Activated T-helper 9 cell treated with anti-CD3 and anti-CD28 coated beads, Interleukin-2, amount 50 U/mL, for 16 hours (primary cell): ENCODE measurements at regions not wholly inside any gene's neighbourhood (a gene's known extent, or its start where the extent isn't known, plus 50 kb on each side); places are given as distances from the start of the nearest gene placed in this dataset.

ENCODE experiments used
- DNase-seq: peaks from one replicate; pipeline ENCODE4 v3.0.0-alpha.2; 2020; ENCODE audit warnings: low read depth

DNA sequence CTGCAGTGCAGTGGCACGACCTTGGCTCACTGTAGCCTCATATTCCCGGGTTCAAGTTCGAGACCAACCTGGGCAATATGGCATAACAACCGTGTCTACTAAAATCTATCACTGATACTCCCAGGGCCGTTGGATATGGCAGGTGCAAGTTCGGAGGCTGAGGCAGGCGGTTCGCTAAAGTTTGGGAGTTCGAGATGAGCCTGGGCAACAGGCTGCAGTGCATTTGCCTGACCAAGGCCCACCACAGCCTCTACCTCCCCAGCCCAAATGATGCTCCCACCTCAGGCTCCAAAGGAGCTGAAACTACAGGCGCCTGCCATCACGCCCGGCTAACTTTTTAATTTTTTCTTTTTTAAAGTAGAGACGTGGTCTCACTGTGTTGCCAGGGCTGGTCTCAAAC, 177.1 kb upstream of the ALG10B start:
- DNase-seq, result no peak

DNA sequence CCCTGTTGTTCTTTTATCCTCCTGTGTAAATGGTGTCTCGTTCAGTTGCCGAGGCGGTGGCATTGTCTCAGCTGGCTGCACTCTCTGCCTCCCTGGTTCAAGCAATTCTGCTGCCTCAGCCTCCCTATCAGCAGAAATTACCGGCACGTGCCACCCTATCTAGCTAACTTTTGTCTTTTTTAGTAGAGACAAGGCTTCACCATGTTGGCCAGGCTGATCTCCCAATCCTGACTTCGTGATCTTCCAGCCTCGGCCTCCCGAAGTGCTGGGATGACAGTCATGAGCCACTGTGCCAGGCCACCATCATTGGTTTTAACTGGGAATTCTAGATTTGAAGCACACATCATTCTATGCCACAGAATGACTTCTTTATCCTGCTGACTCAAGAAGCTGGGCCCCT, 175.3 kb upstream of the ALG10B start:
- no peak for DNase-seq

DNA sequence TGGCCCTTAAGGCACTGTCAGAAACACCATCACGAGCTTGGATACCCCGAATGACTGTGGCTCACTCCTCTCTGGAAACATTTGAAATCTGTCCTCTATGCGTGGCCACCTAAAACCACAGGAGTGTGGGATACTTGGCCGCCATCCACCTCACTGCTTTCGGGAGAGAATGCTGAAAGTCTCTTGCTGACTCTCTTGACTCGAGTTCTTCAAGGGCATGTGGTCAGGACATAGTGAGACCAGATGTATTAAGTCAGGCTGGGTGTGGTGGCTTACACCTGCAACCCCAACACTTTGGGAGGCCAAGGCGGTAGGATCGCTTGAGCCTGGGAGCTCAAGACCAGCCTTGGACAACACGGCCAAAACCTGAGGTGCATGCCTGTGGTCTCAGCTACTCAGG, 174.7 kb upstream of the ALG10B start:
- no peak for DNase-seq

DNA sequence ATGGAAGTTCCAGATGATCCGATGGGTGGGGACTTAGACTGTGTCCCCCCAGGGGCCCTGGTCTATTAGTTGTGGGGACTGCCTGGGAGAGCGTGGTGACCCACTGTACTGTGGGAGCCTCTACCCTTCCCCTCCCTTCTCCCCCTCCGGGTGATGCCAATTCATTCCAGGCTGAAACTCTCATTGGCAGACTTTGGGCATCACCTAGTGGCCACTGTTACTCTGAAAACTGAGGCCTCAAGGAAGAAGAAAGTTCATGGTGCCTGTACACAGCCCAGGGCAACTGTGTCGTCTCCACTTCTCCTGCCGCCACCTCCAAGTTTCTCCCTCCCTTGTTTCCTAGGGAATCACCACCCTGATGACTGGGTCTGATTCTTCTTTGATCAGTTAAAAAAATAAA, 173.6 kb upstream of the ALG10B start:
- no peak for DNase-seq

DNA sequence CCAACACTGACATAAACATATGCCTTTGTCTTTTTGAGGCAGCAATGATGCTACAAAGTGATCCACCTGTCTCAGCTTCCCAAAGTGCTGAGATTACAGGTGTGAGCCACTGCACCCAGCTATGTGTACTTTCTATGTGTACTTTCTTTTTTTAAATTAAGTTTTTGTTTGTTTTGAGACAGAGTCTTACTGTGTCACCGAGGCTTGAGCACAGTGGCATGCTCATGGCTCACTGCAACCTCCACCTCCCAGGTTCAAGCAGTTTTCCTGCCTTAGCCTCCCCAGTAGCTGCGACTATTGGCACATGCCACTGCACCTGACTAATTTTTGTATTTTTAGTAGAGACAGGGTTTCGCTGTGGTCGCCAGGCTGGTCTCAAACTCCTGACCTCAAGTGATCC, 172.5 kb upstream of the ALG10B start:
- DNase-seq, result no peak

DNA sequence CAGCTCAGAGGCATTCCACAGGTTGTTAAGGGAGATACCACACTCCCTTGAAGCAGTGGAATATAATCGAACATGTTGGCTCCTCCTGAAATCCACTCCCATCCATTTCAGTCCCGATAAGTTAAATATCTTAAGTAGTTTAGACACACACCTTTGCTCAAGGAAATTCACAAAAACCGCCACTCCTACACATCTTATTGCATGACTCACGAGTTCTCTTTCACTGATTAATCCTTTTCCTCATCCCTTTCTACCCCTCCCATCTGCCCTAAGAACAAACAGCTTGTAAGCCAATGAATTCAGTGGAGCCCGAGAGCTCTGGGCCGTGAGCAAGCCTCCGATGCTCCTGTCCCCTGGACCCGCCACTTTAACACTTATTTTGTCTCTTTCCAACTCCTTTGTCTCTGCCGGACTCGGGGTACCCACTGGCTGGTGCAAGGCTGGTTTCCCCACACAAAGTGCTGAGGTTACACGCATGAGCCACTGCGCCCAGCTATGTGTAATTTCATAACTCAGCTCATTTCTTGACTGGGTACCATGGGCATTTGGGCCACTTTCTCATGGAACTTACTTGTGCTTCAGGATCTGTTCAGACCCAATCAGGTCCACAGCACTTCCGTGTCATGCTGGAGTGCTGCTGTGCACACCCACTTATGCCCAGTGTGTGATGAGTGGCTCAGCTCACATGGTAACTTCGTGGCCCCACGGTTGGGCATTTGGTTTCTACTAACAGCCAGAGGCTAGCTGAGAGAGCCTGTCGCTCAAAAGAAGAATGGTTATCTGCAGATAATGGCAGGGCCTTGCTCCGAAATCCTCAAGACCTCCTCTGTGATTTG, 171.8 kb upstream of the ALG10B start:
- no peak for DNase-seq

DNA sequence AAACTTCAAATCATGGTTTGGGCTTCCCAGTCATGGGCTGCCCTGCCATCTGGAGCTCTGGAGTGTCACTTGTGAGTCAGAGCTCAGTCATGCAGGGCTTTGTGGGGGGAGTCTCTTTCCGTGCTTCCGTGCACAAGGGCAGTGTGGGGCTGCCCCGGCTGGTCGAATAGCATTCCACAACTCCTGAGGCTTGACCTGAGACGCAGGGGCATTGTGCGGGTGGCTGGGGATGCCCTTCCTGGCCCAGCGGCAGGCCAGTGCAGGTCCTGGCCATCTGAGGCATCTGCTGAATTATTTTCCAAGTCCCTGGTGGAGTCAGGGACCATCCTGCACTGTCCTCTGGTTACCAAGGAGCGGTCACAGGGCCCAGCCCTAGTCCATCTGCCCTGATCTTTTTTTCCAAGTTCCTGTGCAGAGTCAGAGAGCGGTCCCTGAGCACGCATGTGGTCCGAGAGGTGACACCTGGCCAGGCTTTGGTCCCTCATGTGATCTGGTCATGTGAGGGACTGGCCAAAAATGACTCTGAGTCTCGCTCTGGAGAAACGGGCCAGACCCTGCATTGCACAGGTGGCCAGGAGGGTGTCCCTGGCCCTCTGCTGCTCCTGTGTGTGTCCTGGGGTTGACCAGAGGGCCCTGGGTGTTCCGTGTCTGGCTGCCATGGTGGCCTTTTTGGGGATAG, 167.0 kb upstream of the ALG10B start:
- DNase-seq, result no peak

DNA sequence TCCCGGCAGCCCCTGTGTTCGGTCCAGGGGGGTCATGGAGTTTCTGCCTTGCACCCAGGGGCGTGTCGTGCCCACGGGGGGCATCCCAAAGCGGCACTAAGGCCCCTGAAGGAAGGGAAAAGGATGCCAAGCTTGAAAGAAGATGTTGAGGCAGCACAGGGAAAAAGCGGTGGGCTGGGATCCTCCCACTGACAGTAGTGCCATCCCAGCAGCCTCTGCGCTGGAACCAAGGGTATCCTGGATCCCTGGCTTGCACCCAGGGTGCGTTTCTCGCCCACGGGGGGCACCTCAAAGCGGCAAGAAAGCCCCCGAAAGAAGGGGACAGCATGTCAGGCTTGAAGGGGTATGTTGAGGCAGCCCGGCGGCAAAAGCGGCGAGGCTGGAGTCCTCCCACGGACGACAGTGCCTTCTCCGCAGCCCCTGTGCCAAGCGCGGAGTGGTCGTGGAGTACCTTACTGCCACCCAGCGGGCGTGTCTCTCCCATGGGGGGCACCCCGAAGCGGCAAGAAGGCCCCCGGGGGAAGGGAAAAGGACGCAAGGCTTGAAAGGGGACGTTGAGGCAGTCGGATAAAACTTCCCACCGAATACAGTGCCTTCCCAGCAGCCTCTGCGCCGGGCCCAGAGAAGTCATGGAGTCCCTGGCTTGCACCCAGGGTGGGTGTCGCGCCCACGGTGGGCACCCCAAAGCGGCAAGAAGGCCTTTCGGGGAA, 164.4 kb upstream of the ALG10B start:
- no peak for DNase-seq

DNA sequence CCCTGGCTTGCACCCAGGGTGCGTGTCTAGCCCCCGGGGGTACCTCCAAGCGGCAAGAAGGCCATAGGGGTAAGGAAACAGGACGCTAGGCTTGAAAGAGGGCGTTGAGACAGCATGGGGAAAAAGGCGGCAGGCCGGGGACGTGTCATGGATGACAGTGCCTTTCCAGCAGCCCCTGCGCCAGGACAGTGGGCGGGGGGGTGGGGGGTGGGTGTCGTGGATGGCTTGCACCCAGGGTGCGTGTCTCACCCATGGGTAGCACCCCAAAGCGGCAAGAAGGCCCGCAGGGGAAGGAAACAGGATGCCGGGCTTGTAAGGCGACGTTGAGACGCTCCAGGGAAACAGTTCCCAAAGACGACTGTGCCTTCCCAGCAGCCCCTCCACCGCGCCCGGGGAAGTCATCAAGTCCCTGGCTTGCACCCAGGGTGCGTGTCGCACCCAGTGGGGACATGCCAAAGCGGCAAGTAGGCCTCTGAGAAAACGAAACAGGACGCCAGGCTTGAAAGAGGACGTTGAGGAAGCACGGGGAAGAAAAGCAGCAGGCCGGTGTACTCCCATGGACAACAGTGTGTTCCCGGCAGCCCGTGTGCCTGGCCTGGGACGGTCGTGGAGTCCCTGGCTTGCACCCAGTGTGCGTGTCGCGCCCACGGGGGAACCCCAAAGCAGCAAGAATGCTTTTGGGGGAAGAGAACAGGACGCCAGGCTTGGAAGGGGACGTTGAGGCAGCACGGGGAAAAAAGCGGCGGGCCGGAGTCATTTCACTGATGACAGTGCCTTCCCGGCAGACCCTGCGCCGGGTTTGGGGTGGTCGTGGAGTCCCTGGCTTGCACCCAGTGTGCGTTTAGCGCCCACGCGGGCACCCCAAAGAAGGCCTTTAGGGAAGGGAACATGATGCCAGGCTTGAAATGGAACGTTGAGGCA, 163.5 kb upstream of the ALG10B start:
- DNase-seq, result no peak

DNA sequence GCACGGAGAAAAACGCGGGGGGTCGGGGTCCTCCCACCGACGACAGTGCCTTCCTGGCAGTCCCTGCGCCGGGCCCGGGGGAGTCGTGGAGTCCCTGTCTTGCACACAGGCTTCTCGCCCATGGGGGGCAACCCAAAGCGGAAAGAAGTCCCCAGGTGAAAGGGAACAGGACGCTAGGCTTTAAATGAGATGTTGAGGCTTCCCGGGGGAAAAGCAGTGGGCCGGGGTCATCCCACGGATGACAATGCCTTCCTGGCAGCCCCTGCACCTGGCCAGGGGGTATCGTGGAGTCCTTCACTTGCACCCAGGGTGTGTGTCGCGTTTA, 162.9 kb upstream of the ALG10B start:
- DNase-seq, result no peak

DNA sequence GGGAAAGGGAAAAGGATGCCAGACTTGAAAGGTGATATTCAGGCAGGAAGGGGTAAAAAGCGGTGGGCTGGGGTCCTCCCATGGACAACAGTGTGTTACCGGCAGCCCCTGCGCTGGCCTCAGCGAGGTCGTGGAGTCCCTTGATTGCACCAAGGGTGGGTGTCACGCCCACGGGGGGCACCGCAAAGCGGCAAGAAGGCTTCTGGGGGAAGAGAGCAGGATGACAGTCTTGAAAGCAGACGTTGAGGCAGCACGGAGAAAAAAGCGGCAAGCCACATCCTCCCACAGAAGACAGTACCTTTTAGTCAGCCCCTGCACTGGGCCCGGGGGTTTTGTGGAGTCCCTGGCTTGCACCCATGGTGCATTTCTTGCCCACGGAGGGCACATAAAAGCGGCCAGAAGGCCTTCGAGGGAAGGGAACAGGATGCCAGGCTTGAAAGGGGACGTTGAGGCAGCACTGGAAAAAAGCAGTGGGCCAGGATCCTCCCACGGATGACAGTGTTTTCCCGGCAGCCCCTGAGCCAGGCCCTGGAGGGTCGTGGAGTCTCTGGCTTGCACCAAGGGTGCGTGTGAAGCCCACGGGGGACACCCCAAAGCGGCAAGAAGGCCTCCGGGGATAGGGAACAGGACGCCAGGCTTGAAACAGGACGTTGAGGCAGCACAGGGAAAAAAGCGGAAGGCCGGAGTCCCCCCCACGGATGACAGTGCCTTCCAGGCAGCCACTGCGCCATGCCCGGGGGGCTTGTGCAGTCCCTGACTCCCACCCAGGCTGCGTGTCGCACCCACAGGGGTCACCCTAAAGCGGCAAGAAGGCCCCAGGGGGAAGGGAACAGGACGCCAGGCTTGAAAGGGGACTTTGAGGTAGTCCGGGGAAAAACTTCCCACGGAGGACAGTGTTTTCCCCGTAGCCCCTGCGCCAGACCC, 162.2 kb upstream of the ALG10B start:
- DNase-seq, result no peak

DNA sequence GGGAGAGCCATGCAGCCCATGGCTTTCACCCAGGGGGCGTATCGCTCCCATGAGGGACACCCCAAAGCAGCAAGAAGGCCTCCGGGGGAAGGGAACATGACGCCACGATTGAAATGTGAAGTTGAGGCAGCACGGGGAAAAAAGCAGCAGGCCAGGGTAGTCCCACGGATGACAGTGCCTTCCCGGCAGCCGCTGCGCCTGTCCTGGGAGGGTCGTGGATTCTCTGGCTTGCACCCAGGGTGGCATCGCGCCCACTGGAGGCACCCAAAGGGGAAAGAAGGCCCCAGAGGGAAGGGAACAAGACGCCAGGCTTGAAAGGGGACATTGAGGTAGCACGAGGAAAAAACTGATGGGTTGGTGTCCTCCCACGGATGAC, 161.6 kb upstream of the ALG10B start:
- no peak for DNase-seq

DNA sequence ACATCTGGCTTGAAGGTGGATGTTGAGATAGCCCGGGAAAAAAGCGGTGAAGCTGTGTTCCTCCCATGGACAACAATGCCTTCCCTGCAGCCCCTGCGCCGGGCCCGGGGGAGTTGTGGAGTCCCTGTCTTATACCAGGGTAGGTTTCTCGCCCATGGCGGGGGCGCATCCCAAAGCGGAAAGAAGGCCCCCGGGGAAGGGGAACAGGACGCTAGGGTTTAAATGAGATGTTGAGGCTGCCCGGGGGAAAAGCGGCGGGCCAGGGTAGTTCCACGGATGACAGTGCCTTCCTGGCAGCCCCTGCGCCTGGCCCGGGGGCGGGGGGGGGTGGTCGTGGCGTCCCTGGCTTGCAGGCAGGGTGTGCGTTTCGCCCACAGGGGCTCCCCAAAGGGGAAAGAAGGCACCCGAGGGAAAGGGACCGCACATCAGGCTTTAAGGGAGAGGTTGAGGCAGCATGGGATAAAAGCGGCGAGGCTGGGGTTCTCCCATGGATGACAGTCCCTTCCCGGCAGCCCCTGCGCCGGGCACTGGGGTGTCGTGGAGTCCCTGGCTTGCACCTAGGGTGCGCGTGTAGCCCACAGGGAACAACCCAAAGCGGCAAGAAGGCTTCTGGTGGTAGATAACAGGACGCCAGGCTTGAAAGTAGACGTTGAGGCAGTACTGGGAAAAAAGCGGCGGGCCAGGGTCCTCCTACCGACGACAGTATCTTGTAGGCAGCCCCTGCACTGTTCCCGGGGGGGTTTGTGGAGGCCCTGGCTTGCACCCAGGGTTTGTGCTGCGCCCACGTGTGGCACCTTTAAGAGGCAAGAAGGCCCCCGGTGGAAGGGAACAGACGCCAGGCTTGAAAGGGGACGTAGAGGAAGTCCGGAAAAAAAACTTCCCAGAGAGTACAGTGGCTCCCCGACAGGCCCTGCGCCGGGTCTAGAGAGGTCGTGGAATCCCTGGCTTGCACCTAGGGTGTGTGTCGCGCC, 160.8 kb upstream of the ALG10B start:
- no peak for DNase-seq

DNA sequence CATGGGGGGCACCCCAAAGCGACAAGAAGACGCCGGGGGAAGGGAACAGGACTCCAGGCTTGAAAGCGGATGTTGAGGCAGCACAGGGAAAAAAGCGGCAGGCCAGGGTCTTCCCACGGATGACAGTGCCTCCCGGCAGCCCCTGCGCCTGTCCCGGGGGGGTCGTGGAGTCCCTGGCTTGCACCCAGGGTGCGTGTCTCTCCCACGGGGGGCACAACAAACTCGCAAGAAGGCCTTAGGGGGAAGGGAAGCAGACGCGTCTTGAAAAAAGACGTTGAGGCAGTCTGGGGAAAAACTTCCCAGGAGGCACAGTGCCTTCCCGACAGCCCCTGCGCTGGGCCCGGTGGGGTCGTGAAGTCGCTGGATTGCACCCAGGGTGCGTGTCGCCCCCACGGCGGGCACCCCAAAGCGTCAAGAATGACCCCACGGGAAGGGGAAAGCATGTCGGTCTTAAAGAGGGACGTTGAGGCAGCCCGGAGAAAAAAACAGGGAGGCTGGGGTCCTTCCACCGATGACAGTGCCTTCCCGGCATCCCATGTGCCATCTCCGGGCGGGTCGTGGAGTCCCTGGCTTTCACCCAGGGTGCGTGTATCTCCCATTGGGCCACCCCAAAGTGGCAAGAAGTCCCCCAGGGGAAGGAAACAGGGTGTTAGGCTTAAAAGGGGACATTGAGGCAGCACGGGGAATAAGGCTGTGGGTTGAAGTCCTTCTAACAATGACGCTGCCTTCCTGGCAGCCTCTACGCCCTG, 159.9 kb upstream of the ALG10B start:
- no peak for DNase-seq

DNA sequence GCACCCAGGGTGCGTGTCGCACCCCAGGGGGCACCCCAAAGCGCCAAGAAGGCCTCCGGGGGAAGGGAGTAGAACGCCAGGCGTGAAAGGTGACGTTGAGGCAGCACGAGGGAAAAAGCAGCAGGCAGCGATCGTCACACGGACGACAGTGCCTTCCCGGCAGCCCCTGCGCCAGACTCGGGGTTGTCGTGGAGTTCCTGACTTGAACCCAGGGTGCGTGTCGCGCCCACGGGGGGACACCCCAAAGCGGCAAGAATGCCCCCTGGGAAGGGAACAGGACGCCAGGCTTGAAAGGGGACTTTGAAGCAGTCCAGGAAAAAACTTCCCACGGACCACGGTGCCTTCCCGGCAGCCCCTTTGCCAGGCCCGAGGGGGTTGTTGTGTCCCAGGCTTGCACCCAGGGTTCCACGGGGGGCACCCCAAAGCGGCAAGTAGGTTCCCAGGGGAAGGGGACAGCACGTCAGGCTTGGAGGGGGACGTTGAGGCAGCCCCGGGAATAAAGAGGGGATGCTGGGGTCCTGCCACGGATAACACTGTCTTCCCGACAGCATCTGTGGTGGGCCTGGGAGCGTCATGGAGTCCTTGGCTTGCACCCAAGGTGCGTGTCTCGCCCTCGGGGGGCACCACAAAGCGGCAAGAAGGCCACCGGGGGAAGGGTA, 159.2 kb upstream of the ALG10B start:
- DNase-seq, result no peak

DNA sequence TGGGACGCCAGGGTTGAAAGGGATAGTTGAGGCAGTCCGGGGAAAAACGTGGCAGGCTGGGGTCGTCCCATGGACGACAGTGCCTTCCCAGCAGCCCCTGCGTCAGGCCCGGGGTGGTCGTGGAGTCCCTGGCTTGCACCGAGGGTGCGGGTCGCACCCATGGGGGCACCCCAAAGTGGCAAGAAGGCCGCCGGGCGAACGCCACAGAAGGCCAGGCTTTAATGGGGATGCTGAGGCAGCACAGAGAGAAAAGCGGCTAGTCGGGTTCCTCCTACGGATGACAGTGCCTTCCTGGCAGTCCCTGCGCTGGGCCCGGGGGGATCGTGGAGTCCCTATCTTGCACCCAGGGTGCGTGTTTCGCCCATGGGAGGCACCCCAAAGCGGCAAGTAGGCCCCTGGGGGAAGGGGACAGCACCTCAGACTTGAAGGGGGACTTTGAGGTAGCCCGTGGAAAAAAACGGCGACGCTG, 158.6 kb upstream of the ALG10B start:
- no peak for DNase-seq

DNA sequence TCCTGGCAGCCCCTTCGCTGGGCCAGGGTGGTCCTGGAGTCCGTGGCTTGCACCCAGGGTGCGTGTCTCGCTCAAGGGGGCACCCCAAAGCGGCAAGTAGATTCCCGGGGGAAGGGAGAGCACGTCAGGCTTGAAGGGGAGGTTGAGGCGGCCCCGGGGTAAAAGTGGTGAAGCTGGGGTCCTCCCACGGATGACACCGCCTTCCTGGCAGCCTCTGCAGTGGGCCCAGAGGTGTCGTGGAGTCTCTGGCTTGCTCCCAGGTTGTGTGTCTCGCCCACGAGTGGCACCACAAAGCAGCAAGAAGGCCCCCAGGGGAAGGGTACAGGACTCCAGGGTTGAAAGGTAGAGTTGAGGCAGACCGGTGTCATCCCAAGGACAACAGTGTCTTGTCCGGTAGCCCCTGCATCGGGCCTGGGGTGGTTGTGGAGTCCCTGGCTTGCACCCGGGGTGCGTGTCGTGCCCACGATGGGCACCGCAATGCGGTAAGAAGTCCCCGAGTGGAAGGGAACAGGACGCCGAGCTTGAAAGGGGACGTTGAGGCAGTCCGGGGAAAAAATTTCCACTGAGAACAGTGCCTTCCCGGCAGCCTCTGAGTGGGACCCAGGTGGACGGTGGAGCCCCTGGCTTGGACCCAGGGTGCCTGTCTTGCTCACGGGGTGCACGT, 158.0 kb upstream of the ALG10B start:
- no peak for DNase-seq

DNA sequence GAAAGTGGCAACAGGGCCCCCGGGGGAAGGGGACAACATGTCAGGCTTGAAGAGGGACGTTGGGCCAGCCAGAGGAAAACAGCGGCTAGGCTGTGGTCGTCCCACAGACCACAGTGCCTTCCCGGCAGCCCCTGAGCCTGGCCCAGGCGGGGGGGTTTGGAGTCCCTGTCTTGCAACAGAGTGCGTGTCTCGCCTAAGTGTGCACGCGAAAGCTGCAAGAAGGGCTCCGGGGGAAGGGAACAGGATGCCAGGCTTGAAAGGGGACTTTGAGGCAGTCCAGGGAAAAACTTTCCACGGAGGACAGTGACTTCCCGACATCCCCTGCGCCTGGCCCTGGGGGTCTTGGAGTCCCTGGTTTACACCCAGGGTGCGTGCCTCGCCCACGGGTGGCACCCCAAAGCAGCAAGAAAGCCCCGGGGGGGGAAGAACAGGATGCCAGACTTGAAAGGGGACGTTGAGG, 157.5 kb upstream of the ALG10B start:
- no peak for DNase-seq
